Chondrocyte (in vitro differentiated cells): ENCODE measurements at regions not wholly inside any gene's neighbourhood (a gene's known extent, or its start where the extent isn't known, plus 50 kb on each side); places are given as distances from the start of the nearest gene placed in this dataset.
A peak's percentile ranks its signal among the peaks of the same experiment; 100 is the strongest.

Experiments used
- DNase-seq: peaks from one replicate; pipeline ENCODE4 v3.0.0; 2021; ENCODE audit warnings: mixed read lengths, low spot score
- H3K27ac Mint-ChIP-seq: one replicate; pipeline ENCODE4 v1.8.0; 2021; ENCODE audit warnings: mild to moderate bottlenecking, moderate library complexity, mixed read lengths; ENCODE audit not compliant: unreplicated experiment
- H3K27me3 Mint-ChIP-seq: 2 replicates; pipeline ENCODE4 v1.8.0; 2021; ENCODE audit warnings: low read depth, mixed read lengths
- H3K36me3 Mint-ChIP-seq: 2 replicates; pipeline ENCODE4 v1.8.0; 2021; ENCODE audit warnings: low read depth, mixed read lengths
- H3K4me1 Mint-ChIP-seq: 2 replicates; pipeline ENCODE4 v1.8.0; 2021; ENCODE audit warnings: low read depth, mild to moderate bottlenecking, mixed read lengths
- H3K4me3 Mint-ChIP-seq: one replicate; pipeline ENCODE4 v1.8.0; 2021; ENCODE audit warnings: mild to moderate bottlenecking, moderate library complexity, mixed read lengths; ENCODE audit not compliant: unreplicated experiment
- H3K9me3 Mint-ChIP-seq: 2 replicates; pipeline ENCODE4 v1.8.0; 2021; ENCODE audit warnings: low read depth, mixed read lengths
- TF ChIP-seq, protein P1 (sequence below): fragments of 200-600 bp; sonication (generic); IDR thresholded peaks from 2 replicates; pipeline ENCODE4 v1.5.0; 2021; ENCODE audit warnings: antibody characterized with exemption, mild to moderate bottlenecking, moderate library complexity

GRCh38 chr14:99029145-99029915 is 242.7 kb downstream of the BCL11B start:
- no peak overlapping the region for H3K4me3 Mint-ChIP-seq
- no peaks in the 10 kb centered on the region for H3K36me3 Mint-ChIP-seq
- no peak for DNase-seq
- H3K27ac Mint-ChIP-seq: no peak overlapping the region
- H3K9me3 Mint-ChIP-seq: no peaks in the 10 kb centered on the region
- no peaks in the 10 kb centered on the region for H3K4me1 Mint-ChIP-seq
- peaks cover 12% of the 10 kb centered on the region for H3K27me3 Mint-ChIP-seq
- TF ChIP-seq, protein P1, sequence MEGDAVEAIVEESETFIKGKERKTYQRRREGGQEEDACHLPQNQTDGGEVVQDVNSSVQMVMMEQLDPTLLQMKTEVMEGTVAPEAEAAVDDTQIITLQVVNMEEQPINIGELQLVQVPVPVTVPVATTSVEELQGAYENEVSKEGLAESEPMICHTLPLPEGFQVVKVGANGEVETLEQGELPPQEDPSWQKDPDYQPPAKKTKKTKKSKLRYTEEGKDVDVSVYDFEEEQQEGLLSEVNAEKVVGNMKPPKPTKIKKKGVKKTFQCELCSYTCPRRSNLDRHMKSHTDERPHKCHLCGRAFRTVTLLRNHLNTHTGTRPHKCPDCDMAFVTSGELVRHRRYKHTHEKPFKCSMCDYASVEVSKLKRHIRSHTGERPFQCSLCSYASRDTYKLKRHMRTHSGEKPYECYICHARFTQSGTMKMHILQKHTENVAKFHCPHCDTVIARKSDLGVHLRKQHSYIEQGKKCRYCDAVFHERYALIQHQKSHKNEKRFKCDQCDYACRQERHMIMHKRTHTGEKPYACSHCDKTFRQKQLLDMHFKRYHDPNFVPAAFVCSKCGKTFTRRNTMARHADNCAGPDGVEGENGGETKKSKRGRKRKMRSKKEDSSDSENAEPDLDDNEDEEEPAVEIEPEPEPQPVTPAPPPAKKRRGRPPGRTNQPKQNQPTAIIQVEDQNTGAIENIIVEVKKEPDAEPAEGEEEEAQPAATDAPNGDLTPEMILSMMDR: peak; percentile 25

DNA sequence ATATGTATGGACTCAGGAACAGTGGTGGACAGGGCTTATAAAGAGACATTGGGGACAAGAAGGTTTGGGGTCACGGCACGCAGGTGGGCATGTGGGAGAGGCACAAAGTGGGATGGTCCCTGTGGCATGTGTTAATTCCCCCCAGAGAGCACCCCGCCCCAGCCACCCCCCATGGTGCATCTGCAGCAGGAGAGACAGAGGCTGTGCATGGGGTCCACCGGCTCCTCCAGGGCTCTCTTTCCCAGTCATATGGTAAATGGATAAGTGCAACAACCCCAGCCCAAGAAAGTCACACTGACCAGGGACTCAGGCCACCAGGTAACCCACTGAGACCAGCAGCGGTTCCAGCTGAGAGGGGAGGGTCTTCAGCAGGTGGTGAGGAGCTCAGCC is 242.1 kb downstream of the BCL11B start:
- H3K4me1 Mint-ChIP-seq: peaks cover 3% of the 10 kb centered on the region

DNA sequence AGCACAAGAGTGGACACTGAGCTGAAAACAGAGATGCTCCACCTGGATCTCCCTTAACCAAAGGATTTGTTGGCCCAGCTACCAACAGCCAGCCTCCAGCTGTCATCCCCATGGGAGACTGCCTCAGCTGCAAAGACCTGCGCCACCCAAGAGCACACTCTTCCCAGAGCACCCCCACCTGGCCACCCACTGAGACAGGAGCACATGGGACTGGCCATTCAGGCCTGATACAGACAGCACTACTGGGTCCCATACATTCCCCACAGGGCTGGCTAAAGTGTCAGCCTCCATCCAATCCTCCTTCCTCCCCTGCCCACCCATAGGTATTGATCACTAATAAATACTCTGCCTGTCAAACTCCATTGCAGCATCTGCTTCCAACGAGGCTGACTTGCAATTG is 241.5 kb downstream of the BCL11B start:
- Mint-ChIP-seq H3K9me3 (no peaks in the 10 kb centered on the region), H3K27me3 (peaks cover 8% of the 10 kb centered on the region), H3K27ac (no peak overlapping the region), H3K4me1 (peaks cover 8% of the 10 kb centered on the region), H3K4me3 (no peak overlapping the region), H3K36me3 (no peaks in the 10 kb centered on the region)
- DNase-seq: no peak
- TF ChIP-seq, protein P1: no peak

More for the DNA sequence above, 242.1 kb downstream of the BCL11B start:
- Mint-ChIP-seq H3K27ac (no peak overlapping the region), H3K4me3 (no peak overlapping the region), H3K27me3 (peaks cover 8% of the 10 kb centered on the region), H3K36me3 (no peaks in the 10 kb centered on the region), H3K9me3 (no peaks in the 10 kb centered on the region)
- DNase-seq: no peak
- TF ChIP-seq, protein P1: no peak

- peaks cover 28% of the 10 kb centered on the region for H3K4me1 Mint-ChIP-seq
- H3K4me3 Mint-ChIP-seq: no peak overlapping the region
- no peaks in the 10 kb centered on the region for H3K36me3 Mint-ChIP-seq
Measured at GRCh38 chr14:99032759-99033158, 239.2 kb downstream of the BCL11B start.

GRCh38 chr14:99033951-99034350 is 238.0 kb downstream of the BCL11B start:
- H3K4me1 Mint-ChIP-seq: peaks cover 38% of the 10 kb centered on the region
- no peaks in the 10 kb centered on the region for H3K36me3 Mint-ChIP-seq
- no peak for DNase-seq
- no peak overlapping the region for H3K4me3 Mint-ChIP-seq
- H3K27me3 Mint-ChIP-seq: peaks cover 8% of the 10 kb centered on the region
- no peak overlapping the region for H3K27ac Mint-ChIP-seq
- no peaks in the 10 kb centered on the region for H3K9me3 Mint-ChIP-seq
- TF ChIP-seq, protein P1: no peak

More at GRCh38 chr14:99032759-99033158, 239.2 kb downstream of the BCL11B start:
- Mint-ChIP-seq H3K9me3 (no peaks in the 10 kb centered on the region), H3K27me3 (peaks cover 8% of the 10 kb centered on the region), H3K27ac (no peak overlapping the region)
- TF ChIP-seq, protein P1: no peak
- no peak for DNase-seq
